ENCODE measurements at regions not wholly inside any gene's neighbourhood (a gene's known extent, or its start where the extent isn't known, plus 50 kb on each side); places are given as distances from the start of the nearest gene placed in this dataset.

GRCh38 chr12:85568395-85569103 lies 267.7 kb downstream of the RASSF9 start:
- ChIA-PET CTCF (ENCODE audit: unreplicated experiment) (no interaction called here), POLR2A (no interaction called here)
- H4K20me1 ChIP-seq (ENCODE audit: insufficient read depth, low read length): no peaks in the 10 kb centered on the region
- intact Hi-C loops (cut with micrococcal nuclease; ENCODE audit: unreplicated experiment): no loop called here
- no peak for DNase-seq (ENCODE audit: low spot score)
- no peaks in the 10 kb centered on the region for H3K79me2 ChIP-seq (ENCODE audit: insufficient read depth, low read depth, low read length)
- H3K27ac ChIP-seq (ENCODE audit: low read depth, low read length, poor library complexity, severe bottlenecking): no peak overlapping the region
- H2AFZ ChIP-seq (ENCODE audit: low read length): no peak overlapping the region
- H3K4me1 ChIP-seq (ENCODE audit: insufficient read depth, low read length, poor library complexity, severe bottlenecking): no peaks in the 10 kb centered on the region
- no peaks in the 10 kb centered on the region for H3K36me3 ChIP-seq (ENCODE audit: insufficient read depth, low read length)
- BruUV-seq (replicated peaks): no TSS peak
- no peaks in the 10 kb centered on the region for H3K9me3 ChIP-seq (ENCODE audit: low read length)
- H3K9me2 ChIP-seq (ENCODE audit: insufficient read depth, low read length): no peaks in the 10 kb centered on the region
- TF ChIP-seq EZH2phosphoT487 (IDR thresholded peaks at IDR 0.05; ENCODE audit: borderline replicate concordance, low read depth, low read length) (no peak), CTCF (conservative IDR thresholded peaks at IDR 0.05; ENCODE audit: low read length) (no peak)
- H3K4me3 ChIP-seq (ENCODE audit: low read depth, low read length, poor library complexity, severe bottlenecking): no peak overlapping the region
- H3K4me2 ChIP-seq (ENCODE audit: low read length): no peak overlapping the region

DNA sequence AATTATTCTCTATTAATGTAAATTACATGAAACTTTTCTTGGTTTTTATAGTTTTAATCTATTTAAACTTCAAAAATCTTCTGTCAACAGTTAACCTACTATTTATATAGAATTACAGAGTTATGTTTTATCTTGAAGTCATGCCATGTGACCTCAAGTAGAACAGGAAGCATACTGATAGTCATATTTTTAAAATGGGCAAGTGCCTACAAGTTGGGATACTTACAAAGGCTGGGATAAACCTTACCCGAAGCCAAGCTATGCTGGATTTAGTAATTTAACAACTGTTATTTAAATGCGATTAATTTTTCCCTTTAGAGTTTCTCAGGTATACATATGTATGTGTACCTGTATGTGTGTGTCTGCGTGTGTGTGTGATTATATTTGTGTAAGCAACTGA lies 266.9 kb downstream of the RASSF9 start:
- ChIA-PET POLR2A (no interaction called here), CTCF (ENCODE audit: unreplicated experiment) (no interaction called here)
- Histone ChIP-seq H3K27ac (ENCODE audit: low read depth, low read length, poor library complexity, severe bottlenecking) (no peak overlapping the region), H3K9me3 (ENCODE audit: low read length) (no peaks in the 10 kb centered on the region), H3K4me2 (ENCODE audit: low read length) (no peak overlapping the region), H2AFZ (ENCODE audit: low read length) (no peak overlapping the region), H3K4me3 (ENCODE audit: low read depth, low read length, poor library complexity, severe bottlenecking) (no peak overlapping the region), H4K20me1 (ENCODE audit: insufficient read depth, low read length) (no peaks in the 10 kb centered on the region), H3K36me3 (ENCODE audit: insufficient read depth, low read length) (no peaks in the 10 kb centered on the region), H3K9me2 (ENCODE audit: insufficient read depth, low read length) (no peaks in the 10 kb centered on the region), H3K4me1 (ENCODE audit: insufficient read depth, low read length, poor library complexity, severe bottlenecking) (no peaks in the 10 kb centered on the region), H3K79me2 (ENCODE audit: insufficient read depth, low read depth, low read length) (no peaks in the 10 kb centered on the region)
- DNase-seq (ENCODE audit: low spot score): no peak
- intact Hi-C loops (cut with micrococcal nuclease; ENCODE audit: unreplicated experiment): no loop called here
- no TSS peak for BruUV-seq (replicated peaks)
- TF ChIP-seq EZH2phosphoT487 (IDR thresholded peaks at IDR 0.05; ENCODE audit: borderline replicate concordance, low read depth, low read length) (no peak), CTCF (conservative IDR thresholded peaks at IDR 0.05; ENCODE audit: low read length) (no peak)

DNA sequence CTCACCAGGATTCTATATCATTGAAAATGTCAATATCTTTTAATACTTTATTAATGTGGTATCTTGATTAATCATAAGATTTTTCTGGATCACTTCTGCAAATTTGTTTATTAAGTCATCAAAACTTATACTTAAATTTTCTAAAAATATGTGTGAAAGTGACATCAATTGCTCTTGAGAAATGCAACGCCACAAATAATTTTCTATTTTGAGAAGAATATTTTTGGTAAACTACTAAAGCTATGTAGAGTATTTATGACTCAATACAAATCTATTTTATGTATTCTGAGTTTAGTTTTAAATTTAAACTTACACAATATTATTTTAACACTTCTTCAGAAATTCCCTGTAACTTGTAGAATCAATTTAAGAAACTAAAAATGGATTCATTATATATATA lies 263.3 kb downstream of the RASSF9 start:
- Histone ChIP-seq H3K4me2 (ENCODE audit: low read length) (no peak overlapping the region), H3K4me1 (ENCODE audit: insufficient read depth, low read length, poor library complexity, severe bottlenecking) (no peaks in the 10 kb centered on the region), H2AFZ (ENCODE audit: low read length) (no peak overlapping the region), H3K4me3 (ENCODE audit: low read depth, low read length, poor library complexity, severe bottlenecking) (no peak overlapping the region), H3K36me3 (ENCODE audit: insufficient read depth, low read length) (no peaks in the 10 kb centered on the region), H3K9me3 (ENCODE audit: low read length) (no peaks in the 10 kb centered on the region), H3K9me2 (ENCODE audit: insufficient read depth, low read length) (no peaks in the 10 kb centered on the region), H4K20me1 (ENCODE audit: insufficient read depth, low read length) (no peaks in the 10 kb centered on the region), H3K79me2 (ENCODE audit: insufficient read depth, low read depth, low read length) (no peaks in the 10 kb centered on the region), H3K27ac (ENCODE audit: low read depth, low read length, poor library complexity, severe bottlenecking) (no peak overlapping the region)
- DNase-seq (ENCODE audit: low spot score): no peak
- CTCF ChIA-PET (ENCODE audit: unreplicated experiment): no interaction called here
- BruUV-seq (replicated peaks): no TSS peak
- POLR2A ChIA-PET: interaction anchor here (0.6 to 0.7 kb wide), 3 partner anchors 124 to 294 kb away, joined by 3 to 4 read pairs (median 3); no protein-coding TSS in a partner anchor
- intact Hi-C loops (cut with micrococcal nuclease; ENCODE audit: unreplicated experiment): loop anchor here (10.0 kb wide), 1 partner anchor 108 kb away; no protein-coding TSS in a partner anchor
- TF ChIP-seq CTCF (conservative IDR thresholded peaks at IDR 0.05; ENCODE audit: low read length): no peak
- TF ChIP-seq EZH2phosphoT487 (IDR thresholded peaks at IDR 0.05; ENCODE audit: borderline replicate concordance, low read depth, low read length): no peak

Data from OCI-LY7 (cell line).